ENCODE measurements at regions not wholly inside any gene's neighbourhood (a gene's known extent, or its start where the extent isn't known, plus 50 kb on each side); places are given as distances from the start of the nearest gene placed in this dataset.

DNA sequence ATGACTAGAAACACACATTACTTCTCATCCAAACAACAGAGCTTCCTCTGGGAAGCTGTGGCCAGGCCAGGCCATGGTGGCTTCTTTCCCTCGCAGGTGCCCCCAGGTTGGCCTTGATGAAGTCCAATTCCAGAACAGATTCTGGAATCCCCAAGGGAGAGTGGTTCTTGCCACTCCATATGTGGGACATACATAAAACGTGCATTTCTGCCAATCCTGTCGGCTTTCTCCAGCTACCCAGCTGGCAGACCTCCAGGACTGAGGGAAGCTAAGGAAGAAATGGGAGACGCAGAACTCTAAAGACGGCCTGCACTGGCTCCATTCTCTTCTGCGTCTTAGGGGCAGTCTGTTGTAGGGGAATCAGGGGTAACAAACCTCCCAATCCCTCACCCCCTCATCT, 219.2 kb upstream of the CDH5 start:
- TF ChIP-seq CTCF (IDR thresholded peaks at IDR 0.05; ENCODE audit: low read depth, low read length, poor library complexity, severe bottlenecking) (no peak), EZH2phosphoT487 (IDR thresholded peaks at IDR 0.05; ENCODE audit: borderline replicate concordance, low read length) (no peak)

All from DOHH2 (cell line).